A673 (cell line): ENCODE measurements at regions not wholly inside any gene's neighbourhood (a gene's known extent, or its start where the extent isn't known, plus 50 kb on each side); places are given as distances from the start of the nearest gene placed in this dataset.

Experiments
- EZH2 ChIP-seq: fragments of 200-600 bp; sonication (generic); IDR thresholded peaks from 2 replicates; pipeline ENCODE4 v1.6.1; 2017; ENCODE audit warnings: borderline replicate concordance, low read depth, mild to moderate bottlenecking, mixed read lengths, antibody characterized with exemption, low read length; ENCODE audit not compliant: poor library complexity, severe bottlenecking
- TF ChIP-seq, protein P1 (sequence below): fragments of 300-800, 200-600 bp; sonication (generic); conservative IDR thresholded peaks from 2 replicates; pipeline ENCODE4 v1.5.1; 2017; ENCODE audit warnings: low read depth, mild to moderate bottlenecking, antibody characterized with exemption, low read length, moderate library complexity, mixed read lengths

DNA sequence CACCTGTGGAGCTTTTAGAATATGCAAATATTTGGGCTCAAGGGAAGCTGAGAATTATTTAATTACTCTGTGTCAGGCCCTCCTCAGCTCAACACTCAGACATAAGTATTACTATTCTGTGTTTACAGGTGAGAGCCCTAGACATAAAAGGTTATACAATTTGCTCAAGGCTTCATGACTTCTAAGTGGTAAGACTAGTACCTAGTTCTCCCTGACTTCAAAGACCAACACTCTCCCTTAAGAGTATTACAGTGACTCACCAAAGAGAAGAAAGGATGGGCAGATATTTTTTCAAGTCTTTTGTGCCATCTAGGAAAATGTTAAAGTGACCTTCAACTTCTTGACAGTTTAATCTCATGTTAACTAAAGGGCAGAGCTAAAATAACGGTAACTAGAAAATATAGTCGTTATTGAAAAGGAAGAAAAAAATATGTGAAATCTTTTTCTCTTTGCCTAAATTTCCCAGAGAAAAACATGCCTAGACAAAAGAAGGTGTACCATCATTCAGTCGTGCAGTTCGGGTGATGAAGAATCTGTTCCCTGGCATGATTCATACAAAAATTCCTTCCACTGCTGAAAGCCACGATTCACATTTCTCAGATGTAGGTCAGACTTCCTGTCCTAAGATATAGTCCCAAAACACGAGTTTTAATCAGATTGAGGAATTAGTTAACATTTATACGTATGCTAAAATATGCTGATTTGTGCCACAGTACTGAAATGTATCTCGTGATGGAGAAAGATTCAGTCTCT lies 849.1 kb upstream of the API5 start:
- TF ChIP-seq, protein P1, sequence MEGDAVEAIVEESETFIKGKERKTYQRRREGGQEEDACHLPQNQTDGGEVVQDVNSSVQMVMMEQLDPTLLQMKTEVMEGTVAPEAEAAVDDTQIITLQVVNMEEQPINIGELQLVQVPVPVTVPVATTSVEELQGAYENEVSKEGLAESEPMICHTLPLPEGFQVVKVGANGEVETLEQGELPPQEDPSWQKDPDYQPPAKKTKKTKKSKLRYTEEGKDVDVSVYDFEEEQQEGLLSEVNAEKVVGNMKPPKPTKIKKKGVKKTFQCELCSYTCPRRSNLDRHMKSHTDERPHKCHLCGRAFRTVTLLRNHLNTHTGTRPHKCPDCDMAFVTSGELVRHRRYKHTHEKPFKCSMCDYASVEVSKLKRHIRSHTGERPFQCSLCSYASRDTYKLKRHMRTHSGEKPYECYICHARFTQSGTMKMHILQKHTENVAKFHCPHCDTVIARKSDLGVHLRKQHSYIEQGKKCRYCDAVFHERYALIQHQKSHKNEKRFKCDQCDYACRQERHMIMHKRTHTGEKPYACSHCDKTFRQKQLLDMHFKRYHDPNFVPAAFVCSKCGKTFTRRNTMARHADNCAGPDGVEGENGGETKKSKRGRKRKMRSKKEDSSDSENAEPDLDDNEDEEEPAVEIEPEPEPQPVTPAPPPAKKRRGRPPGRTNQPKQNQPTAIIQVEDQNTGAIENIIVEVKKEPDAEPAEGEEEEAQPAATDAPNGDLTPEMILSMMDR = no peak
- no peak for TF ChIP-seq EZH2
